Stimulated activated CD8-positive, alpha-beta memory T cell treated with anti-CD3 and anti-CD28 coated beads, Interleukin-2, amount 100 ng/mL, for 48 hours (primary cell): ENCODE measurements at regions not wholly inside any gene's neighbourhood (a gene's known extent, or its start where the extent isn't known, plus 50 kb on each side); places are given as distances from the start of the nearest gene placed in this dataset.

Source experiments
- DNase-seq, 2 donors: peaks; one replicate each; pipeline ENCODE4 v3.0.0-alpha.2; 2020; ENCODE audit warnings: low read depth in 2 of 2

DNA sequence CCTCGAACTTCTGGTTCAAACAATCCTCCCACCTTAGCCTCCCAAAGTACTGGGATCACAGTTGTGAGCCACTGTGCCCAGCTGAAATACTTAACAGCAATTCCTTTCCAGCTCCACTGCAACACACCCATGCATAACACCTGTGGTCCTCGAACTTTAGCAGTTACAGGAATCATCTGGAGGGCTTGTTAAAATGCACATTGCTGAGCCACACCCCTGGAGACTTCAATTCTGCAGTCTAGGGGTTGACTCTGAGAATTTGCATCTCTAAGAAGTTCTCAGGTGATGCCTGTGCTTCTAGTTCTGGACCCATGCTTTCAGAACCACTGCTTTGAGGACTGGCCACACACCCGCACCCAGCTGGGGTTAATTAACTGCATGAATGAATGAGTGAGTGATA is 53.1 kb upstream of the UBL3 start:
- no peak for DNase-seq

GRCh38 chr13:29902632-29903305 is 52.4 kb upstream of the UBL3 start:
- no peak for DNase-seq

GRCh38 chr13:29901710-29902631 is 51.6 kb upstream of the UBL3 start:
- DNase-seq, result no peak
